ENCODE measurements at regions not wholly inside any gene's neighbourhood (a gene's known extent, or its start where the extent isn't known, plus 50 kb on each side); places are given as distances from the start of the nearest gene placed in this dataset.

DNA sequence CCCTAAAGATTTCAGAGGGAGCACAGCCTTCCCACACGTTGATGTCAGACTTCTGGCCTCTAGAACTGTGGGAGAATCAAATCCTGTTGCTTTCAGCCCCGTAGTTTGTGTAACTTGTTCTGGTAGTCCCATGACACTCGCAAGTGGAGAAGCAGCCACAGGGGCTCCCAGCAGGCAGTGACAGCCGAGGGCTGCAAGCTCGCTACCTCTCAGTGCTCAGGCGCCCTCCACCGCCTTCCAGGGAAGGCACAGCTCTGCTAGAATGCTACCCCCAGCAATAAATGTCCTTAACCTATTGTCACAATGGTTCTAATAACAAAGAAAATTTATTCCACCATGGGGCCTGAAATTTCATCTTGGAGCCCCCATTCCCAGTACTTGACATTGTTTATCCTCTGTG is 143.1 kb upstream of the ZNF236 start:
- TF ChIP-seq POLR2AphosphoS5 (IDR thresholded peaks at IDR 0.05; ENCODE audit: low read depth, low read length) (no peak), POLR2A (IDR thresholded peaks at IDR 0.05; ENCODE audit: low read depth, low read length) (no peak)
